ENCODE measurements at regions not wholly inside any gene's neighbourhood (a gene's known extent, or its start where the extent isn't known, plus 50 kb on each side); places are given as distances from the start of the nearest gene placed in this dataset.

DNA sequence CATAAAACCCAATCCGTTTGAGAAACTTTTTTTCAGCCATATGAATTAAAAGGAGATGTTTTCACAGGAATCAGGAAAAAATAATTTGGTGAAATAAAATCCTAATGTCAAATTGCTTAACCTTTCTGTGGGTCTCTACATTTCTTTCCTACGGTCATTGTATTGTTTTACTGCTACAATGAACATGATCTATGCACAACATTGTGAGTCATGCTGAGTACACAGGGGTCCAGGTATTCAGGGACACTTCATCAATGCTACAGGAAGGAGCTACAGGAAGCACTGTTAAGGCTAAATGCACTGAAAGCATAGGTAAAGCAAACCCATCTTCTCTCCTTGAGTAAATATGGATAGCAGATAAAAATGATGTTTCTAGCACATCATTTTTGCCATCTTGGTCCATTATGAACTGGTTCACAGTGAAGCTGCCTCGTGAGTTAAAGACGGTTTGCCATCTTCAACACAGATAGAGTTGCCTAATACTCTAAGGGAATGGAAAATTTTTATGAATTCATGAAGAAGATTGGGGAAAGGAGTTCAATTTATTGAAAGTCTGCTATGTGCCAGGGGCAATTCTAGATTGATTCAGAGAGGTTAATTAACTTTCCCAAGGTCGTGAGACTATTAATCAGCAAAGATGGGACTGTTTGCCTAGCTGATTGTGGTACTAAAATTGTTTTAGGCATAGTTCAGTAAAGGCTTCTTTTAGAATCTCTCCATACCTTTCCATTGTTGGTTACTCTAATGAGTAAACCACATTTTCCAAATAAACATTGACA is 85.5 kb downstream of the DIRAS2 start (continued):
- TF ChIP-seq RAD21 (IDR thresholded peaks at IDR 0.05; ENCODE audit: low read length): no peak
- TF ChIP-seq FOSL2 (IDR thresholded peaks at IDR 0.05; ENCODE audit: borderline replicate concordance, low read depth): no peak
- TF ChIP-seq TEAD4 (IDR thresholded peaks at IDR 0.05; ENCODE audit: borderline replicate concordance, insufficient read depth): no peak
- TF ChIP-seq FOXJ3 (CRISPR knock-in tag; IDR thresholded peaks at IDR 0.05): no peak
- no peak for TF ChIP-seq TCF12 (IDR thresholded peaks at IDR 0.05)
- no peak for TF ChIP-seq GABPA (IDR thresholded peaks at IDR 0.05; ENCODE audit: low read depth)
- no peak for TF ChIP-seq GATA2 (CRISPR knock-in tag; IDR thresholded peaks at IDR 0.05)
- no peak for TF ChIP-seq RCOR1 (IDR thresholded peaks at IDR 0.05; ENCODE audit: low read length)

DNA sequence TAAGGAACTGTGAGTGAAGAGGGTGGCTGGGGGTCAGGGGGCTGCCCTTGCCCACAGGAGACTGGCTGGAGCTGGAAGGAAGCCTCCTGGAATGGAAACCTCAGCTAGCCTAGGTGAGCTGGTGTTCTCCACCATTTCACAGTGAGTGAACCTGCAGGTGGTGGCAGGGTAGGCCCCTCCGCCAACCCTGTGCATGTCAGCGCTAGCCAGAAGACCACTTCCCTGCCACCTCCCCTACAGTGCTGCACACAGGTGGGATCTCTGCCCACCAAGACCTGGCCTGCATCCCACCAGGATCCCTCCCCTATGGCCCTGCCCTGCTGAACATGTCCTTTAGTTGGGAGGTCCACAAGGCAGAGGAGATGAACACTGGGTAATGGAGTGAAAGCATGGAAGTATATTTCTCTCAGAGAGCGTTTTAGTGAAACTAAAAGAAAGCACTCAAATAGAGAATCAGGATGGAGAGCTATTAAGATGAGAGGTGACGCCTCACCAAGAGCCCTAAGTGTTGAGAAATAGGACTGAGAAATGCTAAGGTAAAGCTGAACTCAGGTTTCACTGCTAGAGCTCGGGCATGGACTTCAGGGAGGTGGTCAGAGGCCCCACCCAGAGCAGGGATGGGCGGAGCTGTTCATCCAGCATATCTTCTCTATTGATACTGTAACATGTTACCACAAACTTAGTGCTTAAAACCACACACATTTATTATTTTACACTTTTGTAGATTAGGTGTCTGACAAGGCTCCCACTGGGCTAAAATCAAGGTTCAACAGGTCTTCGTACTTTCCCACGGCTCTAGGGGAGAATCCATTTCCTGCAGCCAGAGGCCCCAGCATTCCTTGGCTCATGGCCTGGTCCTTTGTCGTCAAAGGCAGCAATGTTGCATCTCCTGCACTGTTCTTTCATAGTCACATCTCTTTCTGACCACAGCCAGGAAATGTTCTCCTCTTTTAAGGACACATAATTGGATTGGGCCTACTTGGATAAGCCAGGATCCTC is 83.2 kb downstream of the DIRAS2 start:
- no peak for TF ChIP-seq MXI1 (IDR thresholded peaks at IDR 0.05; ENCODE audit: low read depth, low read length)
- TF ChIP-seq RFX5 (IDR thresholded peaks at IDR 0.05; ENCODE audit: low read length): no peak
- no peak for TF ChIP-seq GABPA (IDR thresholded peaks at IDR 0.05; ENCODE audit: low read depth)
- TF ChIP-seq REST (IDR thresholded peaks at IDR 0.05; ENCODE audit: low read depth, low read length): no peak
- no peak for TF ChIP-seq TAF1 (IDR thresholded peaks at IDR 0.05; ENCODE audit: borderline replicate concordance, low read depth, low read length)
- no peak for TF ChIP-seq TCF12 (IDR thresholded peaks at IDR 0.05)
- Histone ChIP-seq H3K4me1 (ENCODE audit: control insufficient read depth in 1 of 2, insufficient read depth in 2 of 2, low read depth in 1 of 2, low read length in 1 of 2) (no peaks in the 10 kb centered on the region), H4K20me1 (ENCODE audit: insufficient read depth) (no peaks in the 10 kb centered on the region), H3K27ac (ENCODE audit: low read depth in 2 of 2, low read length in 1 of 2) (no peak overlapping the region), H3K27me3 (ENCODE audit: insufficient read depth) (no peaks in the 10 kb centered on the region), H3K79me2 (ENCODE audit: insufficient read depth) (no peaks in the 10 kb centered on the region), H3K4me2 (no peak overlapping the region), H3K9me2 (no peaks in the 10 kb centered on the region), H2AFZ (ENCODE audit: low read depth) (no peak overlapping the region), H3F3A (replicated peaks; ENCODE audit: insufficient read depth) (no peaks in the 10 kb centered on the region), H3K9me3 (no peaks in the 10 kb centered on the region), H3K9ac (no peak overlapping the region), H3K36me3 (replicated peaks in 1 of 2; ENCODE audit: control insufficient read depth in 1 of 2, insufficient read depth in 2 of 2, low read length in 1 of 2) (no peaks in the 10 kb centered on the region), H3K4me3 (ENCODE audit: low read depth in 2 of 2, low read length in 1 of 2) (no peak overlapping the region)
- no peak for DNase-seq
- POLR2A ChIA-PET: no interaction called here
- CTCF ChIA-PET: interaction anchor here (1.6 kb wide), 1 partner anchor 10 kb away, joined by 3 read pairs; no protein-coding TSS in a partner anchor
- WGBS (ENCODE audit: low lambda C conversion rate): 34% methylated on average over 8 of the region's 9 CpGs

Small RNAs in the stretch of these regions (small RNA-seq; reads per million reads assigned to genes)
- gene AL161629.2: 0 reads per million in 7 experiments
- 0 reads per million in 7 experiments for gene MIR4290

All from SK-N-SH (cell line).